ENCODE measurements at regions not wholly inside any gene's neighbourhood (a gene's known extent, or its start where the extent isn't known, plus 50 kb on each side); places are given as distances from the start of the nearest gene placed in this dataset.

GRCh38 chr2:67485431-67485830, 88.3 kb downstream of the ETAA1 start:
- TF ChIP-seq CTCF (IDR thresholded peaks at IDR 0.05) = no peak

GRCh38 chr2:67486041-67486796, 89.1 kb downstream of the ETAA1 start:
- no peak for TF ChIP-seq CTCF (IDR thresholded peaks at IDR 0.05)

GRCh38 chr2:67487993-67488392, 90.9 kb downstream of the ETAA1 start:
- no peak for TF ChIP-seq CTCF (IDR thresholded peaks at IDR 0.05)

- no peak for TF ChIP-seq CTCF (IDR thresholded peaks at IDR 0.05)
Observed at GRCh38 chr2:67489396-67489795, 92.3 kb downstream of the ETAA1 start.

DNA sequence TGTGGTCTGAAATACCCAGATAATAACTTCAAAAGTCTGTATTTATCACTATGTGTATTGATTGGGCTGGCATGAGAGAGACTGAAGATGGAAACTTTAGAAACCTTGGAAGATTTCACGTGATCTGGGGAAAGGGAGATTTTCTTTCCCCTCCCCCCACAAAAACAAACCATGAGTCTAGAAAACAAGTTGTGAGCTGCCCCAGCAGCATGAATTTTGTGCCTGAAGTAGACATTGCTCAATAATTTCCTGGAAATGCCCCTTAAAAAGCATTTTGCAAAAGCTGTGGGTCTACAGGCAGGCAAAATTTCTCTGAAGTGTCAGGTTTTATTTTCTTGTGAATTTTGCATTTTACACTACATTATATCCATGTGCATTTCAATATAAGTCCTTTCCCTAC, 101.8 kb downstream of the ETAA1 start:
- no peak for TF ChIP-seq CTCF (IDR thresholded peaks at IDR 0.05)

DNA sequence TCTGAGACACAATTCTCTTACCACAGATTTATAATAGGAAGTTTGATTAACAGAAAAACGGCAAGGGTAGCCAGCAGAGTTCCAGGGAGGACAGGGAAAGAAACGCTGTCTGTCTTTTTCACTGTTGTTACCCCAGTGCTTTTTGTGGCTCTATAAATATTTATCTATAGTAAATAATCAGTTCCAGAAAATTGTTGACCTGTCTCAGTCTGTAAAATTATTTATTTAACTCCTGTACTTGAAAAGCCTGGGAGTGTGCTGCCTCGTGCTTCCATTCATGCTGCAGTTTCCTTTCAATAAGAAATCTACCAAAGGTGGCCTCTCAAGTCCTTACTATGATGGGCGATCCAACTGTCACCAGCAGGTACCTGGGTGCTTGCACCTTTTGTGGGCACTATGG, 102.9 kb downstream of the ETAA1 start:
- TF ChIP-seq CTCF (IDR thresholded peaks at IDR 0.05) = no peak

DNA sequence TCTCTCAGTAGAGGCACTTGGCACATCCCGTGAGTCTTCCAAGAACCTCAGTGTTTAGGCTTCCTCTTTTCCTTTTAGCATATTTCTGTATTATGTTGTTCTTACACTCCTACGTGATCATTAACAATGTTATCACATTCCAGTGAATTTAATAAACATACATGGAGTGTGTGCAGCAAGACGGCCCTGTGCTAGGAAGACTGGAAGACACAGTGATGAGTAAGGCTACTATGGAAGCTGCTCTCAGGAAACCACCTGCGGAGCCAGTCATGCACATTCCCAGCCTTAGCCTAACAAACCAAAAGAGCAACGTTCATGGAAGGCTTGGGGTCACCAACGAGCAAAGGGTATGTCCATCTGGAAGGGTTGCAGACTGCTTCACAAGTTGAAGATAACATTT, 103.4 kb downstream of the ETAA1 start:
- no peak for TF ChIP-seq CTCF (IDR thresholded peaks at IDR 0.05)
